Body of pancreas (tissue), 4 donors: ENCODE measurements at regions not wholly inside any gene's neighbourhood (a gene's known extent, or its start where the extent isn't known, plus 50 kb on each side); places are given as distances from the start of the nearest gene placed in this dataset.

ENCODE experiments used
- ATAC-seq: fragments of 150-250 bp; one replicate; pipeline ENCODE4 v1.9.1; 2016
- DNase-seq, 4 donors: peaks; one replicate each; pipeline ENCODE4 v3.0.0-alpha.2; 2019
- H3K27ac ChIP-seq, 4 donors: fragments of 200-600 bp; sonication (generic); 1 replicate in 3 of 4; 2 replicates in 1 of 4; pipeline versions ENCODE4 v1.5.1 to v1.6.1; 2016 to 2019; ENCODE audit warnings: mild to moderate bottlenecking in 1 of 4, mixed read lengths in 1 of 4, moderate library complexity in 1 of 4
- H3K27me3 ChIP-seq, 2 donors: fragments of 200-600 bp; sonication (generic); one replicate each; pipeline ENCODE4 v1.6.0; 2016; ENCODE audit warnings: mild to moderate bottlenecking in 1 of 2
- H3K36me3 ChIP-seq, 2 donors: fragments of 200-600 bp; sonication (generic); replicated peaks in 1 of 2; 2 replicates each; pipeline ENCODE4 v1.5.1; 2016; ENCODE audit warnings: low read depth in 2 of 2; ENCODE audit not compliant: insufficient read depth in 1 of 2
- H3K4me1 ChIP-seq: fragments of 200-600 bp; sonication (generic); one replicate; pipeline ENCODE4 v1.6.0; 2016
- H3K4me3 ChIP-seq, 2 donors: fragments of 200-600 bp; sonication (generic); 1 replicate in 1 of 2; 2 replicates in 1 of 2; pipeline ENCODE4 v1.5.1; 2016 to 2019
- H3K9me3 ChIP-seq, 3 donors: fragments of 200-600 bp; sonication (generic); 1 replicate in 2 of 3; 2 replicates in 1 of 3; pipeline ENCODE4 v1.5.1; 2016
- POLR2A ChIP-seq, 3 donors: fragments of 450-650 bp; IDR thresholded peaks; one replicate each; pipeline ENCODE4 v1.6.1; 2016; ENCODE audit warnings: antibody characterized with exemption in 3 of 3, mild to moderate bottlenecking in 2 of 3
- WGBS, 2 donors: methylation state at CpG; one replicate each; pipeline ENCODE4 v1.1.5; 2017; 5-methylcytosine and 5-hydroxymethylcytosine counted together
- intact Hi-C: fragments of 100-400 bp; cut with DNase I; formaldehyde crosslinking; loops from one replicate; pipeline ENCODE4 v1.15.1; 2023
- TF ChIP-seq, protein P1 (sequence below), 7 experiments: fragments of 450-650 bp in 4 of 7; fragments of 200-600 bp in 3 of 7; sonication (generic) in 3 of 7; IDR thresholded peaks; one replicate each; pipeline ENCODE4 v1.5.1; 2016 to 2019; ENCODE audit warnings: antibody characterized with exemption in 7 of 7

DNA sequence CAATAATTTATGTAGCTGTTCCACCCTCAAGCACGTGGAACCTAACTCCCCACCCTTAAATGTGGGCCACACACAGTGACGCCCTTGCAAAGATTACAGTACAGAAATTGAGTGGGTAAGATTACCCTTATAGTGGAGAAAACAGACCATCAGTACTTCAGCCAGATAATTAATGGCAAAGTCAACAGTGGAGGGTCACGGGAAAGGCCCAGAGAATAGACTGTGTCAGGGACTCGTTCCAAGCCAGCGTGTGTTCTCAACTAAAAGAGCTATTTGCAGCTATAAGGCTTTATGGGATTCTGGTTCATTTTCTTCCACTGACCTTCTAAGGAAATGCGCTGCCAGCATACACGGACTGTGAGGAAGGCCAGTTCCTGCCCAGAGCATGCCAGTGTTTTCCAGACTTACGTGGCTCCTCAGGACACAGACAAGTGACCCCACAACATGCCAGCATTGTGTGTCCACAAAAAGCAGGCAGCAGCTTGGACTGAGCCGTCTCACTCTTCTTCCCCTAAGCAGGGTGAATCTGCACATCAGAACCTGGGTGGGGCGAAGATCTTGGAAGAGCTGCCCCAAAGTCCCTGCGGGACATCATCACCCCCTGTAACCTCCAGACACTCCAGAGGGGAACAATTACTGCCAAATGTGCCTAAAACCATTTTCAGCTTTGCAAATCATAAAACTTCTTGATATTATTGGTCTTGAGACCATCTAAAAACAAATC is 428.5 kb downstream of the OCA2 start:
- no peaks in the 10 kb centered on the region for H3K27me3 ChIP-seq
- no peak for ATAC-seq
- no peak for DNase-seq
- H3K9me3 ChIP-seq: no peaks in the 10 kb centered on the region
- no peaks in the 10 kb centered on the region for H3K36me3 ChIP-seq
- intact Hi-C loops: loop anchor here (10.0 kb wide), 1 partner anchor 56 kb away; no protein-coding TSS in a partner anchor
- TF ChIP-seq, protein P1, sequence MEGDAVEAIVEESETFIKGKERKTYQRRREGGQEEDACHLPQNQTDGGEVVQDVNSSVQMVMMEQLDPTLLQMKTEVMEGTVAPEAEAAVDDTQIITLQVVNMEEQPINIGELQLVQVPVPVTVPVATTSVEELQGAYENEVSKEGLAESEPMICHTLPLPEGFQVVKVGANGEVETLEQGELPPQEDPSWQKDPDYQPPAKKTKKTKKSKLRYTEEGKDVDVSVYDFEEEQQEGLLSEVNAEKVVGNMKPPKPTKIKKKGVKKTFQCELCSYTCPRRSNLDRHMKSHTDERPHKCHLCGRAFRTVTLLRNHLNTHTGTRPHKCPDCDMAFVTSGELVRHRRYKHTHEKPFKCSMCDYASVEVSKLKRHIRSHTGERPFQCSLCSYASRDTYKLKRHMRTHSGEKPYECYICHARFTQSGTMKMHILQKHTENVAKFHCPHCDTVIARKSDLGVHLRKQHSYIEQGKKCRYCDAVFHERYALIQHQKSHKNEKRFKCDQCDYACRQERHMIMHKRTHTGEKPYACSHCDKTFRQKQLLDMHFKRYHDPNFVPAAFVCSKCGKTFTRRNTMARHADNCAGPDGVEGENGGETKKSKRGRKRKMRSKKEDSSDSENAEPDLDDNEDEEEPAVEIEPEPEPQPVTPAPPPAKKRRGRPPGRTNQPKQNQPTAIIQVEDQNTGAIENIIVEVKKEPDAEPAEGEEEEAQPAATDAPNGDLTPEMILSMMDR (IDR thresholded peaks at IDR 0.05): no peak
- TF ChIP-seq POLR2A (IDR thresholded peaks at IDR 0.05): no peak
- no peaks in the 10 kb centered on the region for H3K4me1 ChIP-seq
- 27 to 36% methylated on average over 11 of the region's 11 CpGs for WGBS, 2 donors
- H3K27ac ChIP-seq: no peak overlapping the region
- H3K4me3 ChIP-seq: no peak overlapping the region

DNA sequence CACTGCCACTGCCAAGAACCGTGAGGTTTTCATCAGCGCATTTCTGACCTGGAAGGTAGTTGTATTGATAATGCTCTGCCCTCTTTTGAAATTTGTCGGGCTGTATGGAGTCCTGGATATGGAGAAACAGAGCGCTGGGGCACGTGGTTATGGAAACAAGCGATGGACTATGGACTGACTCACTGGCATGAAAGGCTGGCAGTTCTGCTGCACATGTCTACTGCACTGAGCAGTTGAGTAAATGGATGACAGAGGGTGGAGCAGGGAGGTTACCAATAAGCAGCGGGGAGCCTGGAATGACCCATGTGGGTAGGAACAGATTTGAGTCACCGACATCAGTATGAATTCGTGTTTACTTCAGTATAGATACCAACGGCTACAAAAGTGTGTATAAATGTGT is 429.5 kb downstream of the OCA2 start:
- Histone ChIP-seq H3K9me3 (no peaks in the 10 kb centered on the region), H3K27me3 (no peaks in the 10 kb centered on the region), H3K27ac (no peak overlapping the region), H3K36me3 (no peaks in the 10 kb centered on the region), H3K4me3 (no peak overlapping the region), H3K4me1 (no peaks in the 10 kb centered on the region)
- intact Hi-C loops: loop anchor here (10.0 kb wide), 1 partner anchor 55 kb away; no protein-coding TSS in a partner anchor
- DNase-seq: no peak
- ATAC-seq: no peak
- TF ChIP-seq POLR2A (IDR thresholded peaks at IDR 0.05): no peak
- TF ChIP-seq, protein P1 (IDR thresholded peaks at IDR 0.05): no peak
- WGBS, 2 donors: 76 to 83% methylated on average over 10 of the region's 10 CpGs

- H3K9me3 ChIP-seq: no peaks in the 10 kb centered on the region
- H3K27me3 ChIP-seq: no peaks in the 10 kb centered on the region
- no peaks in the 10 kb centered on the region for H3K36me3 ChIP-seq
- ATAC-seq: no peak
- 64 to 71% methylated on average over 9 of the region's 9 CpGs for WGBS, 2 donors
- H3K27ac ChIP-seq: no peak overlapping the region
- intact Hi-C loops: no loop called here
- TF ChIP-seq, protein P1 (IDR thresholded peaks at IDR 0.05): no peak
- no peak for TF ChIP-seq POLR2A (IDR thresholded peaks at IDR 0.05)
- DNase-seq: no peak
- no peak overlapping the region for H3K4me3 ChIP-seq
- H3K4me1 ChIP-seq: no peaks in the 10 kb centered on the region
Observed at GRCh38 chr15:27668471-27669220, 430.5 kb downstream of the OCA2 start.

GRCh38 chr15:27665002-27665401 is 434.1 kb downstream of the OCA2 start:
- Histone ChIP-seq H3K4me3 (no peak overlapping the region), H3K9me3 (no peaks in the 10 kb centered on the region), H3K27me3 (no peaks in the 10 kb centered on the region), H3K4me1 (no peaks in the 10 kb centered on the region), H3K27ac (no peak overlapping the region), H3K36me3 (no peaks in the 10 kb centered on the region)
- TF ChIP-seq, protein P1 (IDR thresholded peaks at IDR 0.05): no peak
- no peak for TF ChIP-seq POLR2A (IDR thresholded peaks at IDR 0.05)
- WGBS, 2 donors: 58 to 65% methylated on average over 5 of the region's 5 CpGs
- DNase-seq (no peak), ATAC-seq (no peak)
- intact Hi-C loops: no loop called here
